ENCODE measurements at regions not wholly inside any gene's neighbourhood (a gene's known extent, or its start where the extent isn't known, plus 50 kb on each side); places are given as distances from the start of the nearest gene placed in this dataset.

- FAIRE-seq = peak; percentile 35
- no peak for TF ChIP-seq CTCF (IDR thresholded peaks at IDR 0.05; ENCODE audit: insufficient read depth, missing control alignments)
- no peak for DNase-seq (ENCODE audit: insufficient read length, low spot score)
Measured at GRCh38 chr1:63122079-63122478, 200.3 kb upstream of the FOXD3 start.

DNA sequence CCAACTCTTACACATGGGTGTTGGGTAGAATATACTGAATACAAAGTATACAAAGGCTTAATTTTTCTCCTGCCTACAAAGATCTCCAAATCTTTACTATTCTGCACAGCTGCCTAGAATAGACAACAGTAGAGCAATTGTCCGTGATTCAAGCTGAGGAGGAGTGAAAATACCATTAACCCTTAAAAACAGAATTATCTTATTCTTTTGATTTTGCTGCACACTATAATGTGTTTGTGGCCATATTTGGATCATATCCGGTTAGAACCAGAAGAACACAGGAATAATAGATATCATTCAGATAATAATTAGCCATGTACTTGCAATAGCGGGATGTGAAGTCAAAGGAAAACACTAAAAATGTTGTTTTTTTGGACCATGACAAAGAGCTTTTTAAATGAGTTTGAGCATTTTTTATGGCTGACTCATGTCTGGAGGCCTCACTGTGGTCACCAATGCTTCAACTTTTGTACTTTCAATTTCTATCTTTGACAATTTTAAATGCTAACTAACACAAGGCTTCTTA lies 197.6 kb upstream of the FOXD3 start:
- DNase-seq (ENCODE audit: insufficient read length, low spot score) (no peak), FAIRE-seq (no peak)

GRCh38 chr1:63126104-63126503 lies 196.3 kb upstream of the FOXD3 start:
- no peak for TF ChIP-seq CTCF (IDR thresholded peaks at IDR 0.05; ENCODE audit: insufficient read depth, missing control alignments)
- DNase-seq (ENCODE audit: insufficient read length, low spot score) (no peak), FAIRE-seq (no peak)

More for the DNA sequence above, 197.6 kb upstream of the FOXD3 start:
- no peak for TF ChIP-seq CTCF (IDR thresholded peaks at IDR 0.05; ENCODE audit: insufficient read depth, missing control alignments)

DNA sequence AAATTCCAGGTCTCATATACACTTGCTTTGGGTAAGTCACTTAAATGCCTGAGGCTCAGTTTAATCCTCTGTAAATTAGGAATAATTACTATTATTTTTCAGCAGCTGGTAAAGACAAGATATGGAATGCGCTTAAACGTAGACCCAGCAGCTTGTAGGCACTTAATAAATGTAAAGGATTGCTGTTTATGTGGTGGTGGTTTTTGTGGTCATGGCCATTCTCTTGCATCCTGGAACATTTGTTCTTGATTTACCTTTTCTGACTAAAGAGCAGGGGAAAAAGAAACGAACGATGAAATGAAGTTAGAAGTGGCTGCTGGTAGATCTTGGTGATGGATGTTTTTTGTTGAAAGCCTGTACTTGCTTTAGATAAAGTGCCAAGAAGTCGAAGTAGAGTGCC lies 195.0 kb upstream of the FOXD3 start:
- FAIRE-seq (no peak), DNase-seq (ENCODE audit: insufficient read length, low spot score) (no peak)

GRCh38 chr1:63128556-63128955 lies 193.8 kb upstream of the FOXD3 start:
- DNase-seq (ENCODE audit: insufficient read length, low spot score) (no peak), FAIRE-seq (no peak)
- no peak for TF ChIP-seq CTCF (IDR thresholded peaks at IDR 0.05; ENCODE audit: insufficient read depth, missing control alignments)

More for the DNA sequence above, 195.0 kb upstream of the FOXD3 start:
- TF ChIP-seq CTCF (IDR thresholded peaks at IDR 0.05; ENCODE audit: insufficient read depth, missing control alignments) = no peak

DNA sequence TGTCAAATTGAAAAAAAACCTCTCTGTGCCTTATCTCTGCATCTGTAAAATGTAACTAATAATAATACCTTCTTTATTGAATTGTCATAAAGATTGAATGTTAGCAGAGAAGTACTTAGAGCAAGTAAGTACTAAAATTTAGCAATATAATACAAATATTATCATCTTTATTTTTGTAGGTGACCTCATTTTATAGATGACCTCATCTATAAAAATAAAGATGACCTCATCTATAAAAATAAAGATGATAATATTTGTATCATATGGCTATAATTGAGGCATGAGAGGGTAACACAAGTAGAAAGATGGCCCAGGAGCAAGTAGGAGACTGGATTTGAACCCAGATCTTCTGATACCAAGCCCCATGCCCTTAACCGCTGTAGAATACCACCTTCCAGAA lies 193.2 kb upstream of the FOXD3 start:
- TF ChIP-seq CTCF (IDR thresholded peaks at IDR 0.05; ENCODE audit: insufficient read depth, missing control alignments) = no peak
- FAIRE-seq = no peak
- no peak for DNase-seq (ENCODE audit: insufficient read length, low spot score)

DNA sequence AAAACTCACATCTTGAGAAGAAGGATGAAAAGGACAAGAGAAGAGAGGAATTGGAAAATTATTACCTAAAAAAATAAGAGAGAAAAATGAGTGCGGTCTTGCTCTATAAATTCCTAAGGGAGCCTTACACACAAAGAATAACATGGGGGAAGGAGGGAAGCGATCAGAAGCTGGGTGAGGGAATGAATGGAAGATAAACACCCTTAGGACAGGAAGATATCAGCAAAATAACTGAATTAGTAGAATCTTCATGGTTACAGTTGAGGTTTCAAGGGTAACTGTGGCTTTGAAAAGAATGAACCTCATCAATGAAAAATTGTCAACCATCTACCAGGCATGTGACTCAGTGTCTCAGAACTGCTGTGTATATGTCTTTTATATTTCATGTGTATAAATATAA lies 192.5 kb upstream of the FOXD3 start:
- TF ChIP-seq CTCF (IDR thresholded peaks at IDR 0.05; ENCODE audit: insufficient read depth, missing control alignments) = no peak
- DNase-seq (ENCODE audit: insufficient read length, low spot score) (no peak), FAIRE-seq (no peak)

All from D721Med (cell line).